IPS DF 4.7 (cell line): ENCODE measurements at regions not wholly inside any gene's neighbourhood (a gene's known extent, or its start where the extent isn't known, plus 50 kb on each side); places are given as distances from the start of the nearest gene placed in this dataset.

Source experiments
- DNase-seq: peaks from one replicate; pipeline ENCODE4 v3.0.0-alpha.2; 2013; ENCODE audit warnings: low spot score; ENCODE audit errors: extremely low read depth

- no peak for DNase-seq
Observed at GRCh38 chr7:86975449-86975848, 84.0 kb downstream of the ELAPOR2 start.

- peak; percentile 36 for DNase-seq
Observed at GRCh38 chr7:86972072-86972471, 87.4 kb downstream of the ELAPOR2 start.

- DNase-seq, result no peak
Observed at GRCh38 chr7:86970986-86971385, 88.5 kb downstream of the ELAPOR2 start.

GRCh38 chr7:86970547-86970946 is 88.9 kb downstream of the ELAPOR2 start:
- DNase-seq, result no peak

- DNase-seq, result no peak
Observed at GRCh38 chr7:86969865-86970264, 89.6 kb downstream of the ELAPOR2 start.

- no peak for DNase-seq
Observed at GRCh38 chr7:86968618-86969017, 90.8 kb downstream of the ELAPOR2 start.

- no peak for DNase-seq
Observed at GRCh38 chr7:86966916-86967315, 92.5 kb downstream of the ELAPOR2 start.

GRCh38 chr7:86965727-86966120 is 93.7 kb downstream of the ELAPOR2 start:
- DNase-seq, result no peak

- DNase-seq, result no peak
Observed at GRCh38 chr7:86964973-86965726, 94.3 kb downstream of the ELAPOR2 start.

- DNase-seq, result no peak
Observed at GRCh38 chr7:86963599-86964230, 95.7 kb downstream of the ELAPOR2 start.

- no peak for DNase-seq
Observed at GRCh38 chr7:86962623-86963022, 96.8 kb downstream of the ELAPOR2 start.

GRCh38 chr7:86961686-86962085 is 97.8 kb downstream of the ELAPOR2 start:
- no peak for DNase-seq

GRCh38 chr7:86958380-86958779 is 101.1 kb downstream of the ELAPOR2 start:
- no peak for DNase-seq

GRCh38 chr7:86956567-86956966 is 102.9 kb downstream of the ELAPOR2 start:
- DNase-seq, result no peak

- DNase-seq, result no peak
Observed at GRCh38 chr7:86955895-86956503, 103.5 kb downstream of the ELAPOR2 start.

GRCh38 chr7:86954971-86955370 is 104.5 kb downstream of the ELAPOR2 start:
- DNase-seq, result no peak

- no peak for DNase-seq
Observed at GRCh38 chr7:86953653-86954336, 105.7 kb downstream of the ELAPOR2 start.

- DNase-seq, result no peak
Observed at GRCh38 chr7:86953219-86953618, 106.2 kb downstream of the ELAPOR2 start.

GRCh38 chr7:86951895-86952294 is 107.6 kb downstream of the ELAPOR2 start:
- DNase-seq, result no peak

- DNase-seq, result no peak
Observed at GRCh38 chr7:86950944-86951343, 108.5 kb downstream of the ELAPOR2 start.

- DNase-seq, result no peak
Observed at GRCh38 chr7:86950360-86950759, 109.1 kb downstream of the ELAPOR2 start.

- no peak for DNase-seq
Observed at GRCh38 chr7:86949779-86950260, 109.6 kb downstream of the ELAPOR2 start.
